ENCODE measurements at regions not wholly inside any gene's neighbourhood (a gene's known extent, or its start where the extent isn't known, plus 50 kb on each side); places are given as distances from the start of the nearest gene placed in this dataset.

DNA sequence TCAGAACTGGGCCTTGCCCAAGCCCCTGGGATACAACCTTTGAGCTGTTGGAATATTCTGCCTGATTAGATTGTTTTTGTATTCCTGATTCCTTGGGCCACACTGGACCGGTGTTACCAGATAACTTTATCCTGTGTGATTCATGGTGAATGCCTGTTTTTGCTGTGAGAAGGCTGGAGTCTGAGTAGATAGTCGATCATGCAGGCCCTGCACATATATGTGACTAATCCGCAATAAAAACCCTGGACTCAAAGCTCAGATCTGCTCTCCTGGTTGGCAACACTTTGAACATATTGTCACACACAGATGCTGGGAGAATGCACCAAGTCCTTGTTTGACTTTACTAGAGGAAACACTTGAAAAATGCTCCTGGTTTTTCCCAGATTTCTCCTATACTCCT lies 183.9 kb upstream of the MBL2 start:
- no peak overlapping the region for H3K27ac ChIP-seq
- TF ChIP-seq, protein P1, sequence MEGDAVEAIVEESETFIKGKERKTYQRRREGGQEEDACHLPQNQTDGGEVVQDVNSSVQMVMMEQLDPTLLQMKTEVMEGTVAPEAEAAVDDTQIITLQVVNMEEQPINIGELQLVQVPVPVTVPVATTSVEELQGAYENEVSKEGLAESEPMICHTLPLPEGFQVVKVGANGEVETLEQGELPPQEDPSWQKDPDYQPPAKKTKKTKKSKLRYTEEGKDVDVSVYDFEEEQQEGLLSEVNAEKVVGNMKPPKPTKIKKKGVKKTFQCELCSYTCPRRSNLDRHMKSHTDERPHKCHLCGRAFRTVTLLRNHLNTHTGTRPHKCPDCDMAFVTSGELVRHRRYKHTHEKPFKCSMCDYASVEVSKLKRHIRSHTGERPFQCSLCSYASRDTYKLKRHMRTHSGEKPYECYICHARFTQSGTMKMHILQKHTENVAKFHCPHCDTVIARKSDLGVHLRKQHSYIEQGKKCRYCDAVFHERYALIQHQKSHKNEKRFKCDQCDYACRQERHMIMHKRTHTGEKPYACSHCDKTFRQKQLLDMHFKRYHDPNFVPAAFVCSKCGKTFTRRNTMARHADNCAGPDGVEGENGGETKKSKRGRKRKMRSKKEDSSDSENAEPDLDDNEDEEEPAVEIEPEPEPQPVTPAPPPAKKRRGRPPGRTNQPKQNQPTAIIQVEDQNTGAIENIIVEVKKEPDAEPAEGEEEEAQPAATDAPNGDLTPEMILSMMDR (conservative IDR thresholded peaks at IDR 0.05; ENCODE audit: low read depth, low read length) = no peak
- no peak overlapping the region for H2AFZ ChIP-seq (ENCODE audit: low read depth)
- H3K4me1 ChIP-seq (ENCODE audit: low read depth, poor library complexity, severe bottlenecking) = no peaks in the 10 kb centered on the region
- no peak overlapping the region for H3K4me2 ChIP-seq
- H3K9ac ChIP-seq = no peak overlapping the region
- no peak overlapping the region for H3K4me3 ChIP-seq (IDR thresholded peaks at IDR 0.05; ENCODE audit: insufficient read depth, low read depth, low read length)
- H3K27me3 ChIP-seq (ENCODE audit: insufficient read depth, low read depth) = no peaks in the 10 kb centered on the region
- H3K36me3 ChIP-seq (ENCODE audit: insufficient read depth) = no peaks in the 10 kb centered on the region
- no peaks in the 10 kb centered on the region for H4K20me1 ChIP-seq (ENCODE audit: insufficient read depth)
- H3K79me2 ChIP-seq (ENCODE audit: insufficient read depth, low read depth) = no peaks in the 10 kb centered on the region

DNA sequence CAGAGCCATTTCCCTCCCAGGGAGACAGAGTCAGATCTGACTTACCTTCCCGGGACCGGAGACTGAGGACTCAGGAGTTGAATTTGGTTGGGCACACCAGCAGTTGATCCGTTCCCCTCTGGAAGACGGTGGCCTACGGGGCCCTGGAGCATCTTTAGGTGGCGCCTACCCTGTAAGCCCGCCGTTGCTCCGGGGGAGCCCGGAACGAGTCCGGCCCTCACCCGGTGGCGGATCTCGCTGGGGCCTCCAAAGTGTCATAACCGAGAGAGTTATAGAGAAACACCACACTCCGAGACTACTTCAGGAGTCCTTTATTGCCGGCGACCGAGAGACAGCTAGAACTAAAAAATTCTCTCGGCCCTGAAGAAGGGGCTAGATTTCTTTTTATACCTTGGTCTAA lies 182.8 kb upstream of the MBL2 start:
- H3K36me3 ChIP-seq (ENCODE audit: insufficient read depth) = no peaks in the 10 kb centered on the region
- no peak overlapping the region for H3K4me2 ChIP-seq
- no peak overlapping the region for H3K4me3 ChIP-seq (IDR thresholded peaks at IDR 0.05; ENCODE audit: insufficient read depth, low read depth, low read length)
- TF ChIP-seq, protein P1 (conservative IDR thresholded peaks at IDR 0.05; ENCODE audit: low read depth, low read length) = no peak
- H4K20me1 ChIP-seq (ENCODE audit: insufficient read depth) = no peaks in the 10 kb centered on the region
- no peak overlapping the region for H3K9ac ChIP-seq
- no peaks in the 10 kb centered on the region for H3K4me1 ChIP-seq (ENCODE audit: low read depth, poor library complexity, severe bottlenecking)
- H2AFZ ChIP-seq (ENCODE audit: low read depth) = no peak overlapping the region
- no peak overlapping the region for H3K27ac ChIP-seq
- H3K27me3 ChIP-seq (ENCODE audit: insufficient read depth, low read depth) = no peaks in the 10 kb centered on the region
- no peaks in the 10 kb centered on the region for H3K79me2 ChIP-seq (ENCODE audit: insufficient read depth, low read depth)

DNA sequence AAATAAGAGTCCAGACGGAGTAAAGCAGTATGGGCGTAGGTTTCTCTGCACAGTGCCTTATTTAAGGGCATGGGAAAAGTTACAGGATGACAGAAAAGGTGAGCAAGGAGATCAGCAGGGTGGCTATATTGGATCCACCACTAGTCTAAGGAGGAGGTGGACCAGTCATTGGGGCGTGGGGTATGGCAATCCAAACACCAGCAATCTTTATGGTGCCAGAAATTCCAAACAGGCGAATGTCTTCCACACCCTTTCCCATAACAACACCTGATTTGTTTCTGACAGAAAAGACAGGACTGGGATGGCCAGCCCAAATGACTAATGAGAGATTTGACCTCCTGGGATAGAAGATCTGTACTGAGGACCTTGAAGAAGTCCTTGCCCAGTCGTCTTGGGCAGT lies 181.8 kb upstream of the MBL2 start:
- Histone ChIP-seq H2AFZ (ENCODE audit: low read depth) (no peak overlapping the region), H4K20me1 (ENCODE audit: insufficient read depth) (no peaks in the 10 kb centered on the region), H3K27me3 (ENCODE audit: insufficient read depth, low read depth) (no peaks in the 10 kb centered on the region), H3K9ac (no peak overlapping the region), H3K4me2 (no peak overlapping the region), H3K27ac (no peak overlapping the region), H3K79me2 (ENCODE audit: insufficient read depth, low read depth) (no peaks in the 10 kb centered on the region), H3K4me1 (ENCODE audit: low read depth, poor library complexity, severe bottlenecking) (no peaks in the 10 kb centered on the region), H3K36me3 (ENCODE audit: insufficient read depth) (no peaks in the 10 kb centered on the region), H3K4me3 (IDR thresholded peaks at IDR 0.05; ENCODE audit: insufficient read depth, low read depth, low read length) (no peak overlapping the region)
- TF ChIP-seq, protein P1 (conservative IDR thresholded peaks at IDR 0.05; ENCODE audit: low read depth, low read length) = no peak

DNA sequence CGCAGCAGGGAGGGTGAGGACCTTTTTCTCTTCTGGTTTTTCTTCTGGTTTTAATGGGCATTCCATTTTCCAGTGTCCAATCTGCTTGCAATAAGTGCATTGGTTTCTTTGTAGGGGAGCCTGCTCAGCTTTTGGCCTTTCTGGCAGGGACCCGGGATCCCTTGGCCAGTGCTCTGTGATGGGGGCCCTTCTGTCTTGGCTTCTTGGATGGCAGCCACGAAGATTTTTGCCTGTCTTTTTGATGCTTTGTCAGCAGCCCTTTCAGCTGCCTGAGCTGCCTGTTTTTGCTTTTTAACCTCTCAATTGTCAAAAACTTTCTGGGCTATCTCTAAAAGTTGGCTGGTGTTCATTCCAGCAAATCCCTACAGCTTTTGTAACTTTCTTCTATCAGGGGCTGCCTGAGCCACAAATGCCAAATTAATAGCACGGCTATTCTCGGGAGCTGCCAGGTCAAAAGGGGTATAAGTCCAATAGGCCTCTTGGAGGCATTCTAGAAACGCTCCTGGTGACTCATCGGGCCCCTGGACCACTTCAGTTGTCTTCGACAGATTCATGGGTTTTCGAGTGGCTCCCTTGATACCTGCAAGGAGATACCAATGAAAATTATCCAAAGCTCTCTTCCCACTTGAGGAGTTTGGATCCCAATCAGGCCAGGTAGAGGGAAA lies 179.9 kb upstream of the MBL2 start:
- Histone ChIP-seq H2AFZ (ENCODE audit: low read depth) (no peak overlapping the region), H3K36me3 (ENCODE audit: insufficient read depth) (no peaks in the 10 kb centered on the region), H3K4me1 (ENCODE audit: low read depth, poor library complexity, severe bottlenecking) (no peaks in the 10 kb centered on the region), H3K27me3 (ENCODE audit: insufficient read depth, low read depth) (no peaks in the 10 kb centered on the region), H3K4me3 (IDR thresholded peaks at IDR 0.05; ENCODE audit: insufficient read depth, low read depth, low read length) (no peak overlapping the region), H3K27ac (no peak overlapping the region), H3K9ac (no peak overlapping the region), H3K79me2 (ENCODE audit: insufficient read depth, low read depth) (no peaks in the 10 kb centered on the region), H4K20me1 (ENCODE audit: insufficient read depth) (no peaks in the 10 kb centered on the region), H3K4me2 (no peak overlapping the region)
- TF ChIP-seq, protein P1 (conservative IDR thresholded peaks at IDR 0.05; ENCODE audit: low read depth, low read length) = no peak

Data from KMS-11 (cell line).